ENCODE measurements at regions not wholly inside any gene's neighbourhood (a gene's known extent, or its start where the extent isn't known, plus 50 kb on each side); places are given as distances from the start of the nearest gene placed in this dataset.

DNA sequence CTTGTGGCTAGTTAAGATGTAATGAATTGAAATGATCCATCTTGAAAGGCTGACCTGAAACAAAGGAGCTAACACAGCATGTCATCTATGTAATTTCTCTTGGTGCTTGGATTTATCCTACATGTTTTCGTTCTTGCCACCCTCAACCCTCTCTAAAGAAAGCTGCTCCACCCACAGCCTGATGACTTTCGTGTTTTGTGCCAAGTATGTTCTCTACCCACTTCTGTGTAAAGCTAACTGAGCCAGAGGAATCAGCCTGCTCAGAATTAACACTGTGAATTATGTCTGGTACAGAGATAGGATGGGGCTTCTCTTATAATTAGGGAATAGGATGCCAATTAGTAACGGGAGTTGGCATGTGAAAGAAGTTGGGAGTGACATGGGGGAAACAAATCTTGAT is 67.9 kb upstream of the MLIP start:
- no peaks in the 10 kb centered on the region for H4K20me1 ChIP-seq (ENCODE audit: control insufficient read depth, insufficient read depth, low read depth, low read length)
- no peaks in the 10 kb centered on the region for H3K9me3 ChIP-seq (ENCODE audit: control insufficient read depth, insufficient read depth, low read length)
- no peak overlapping the region for H3K4me3 ChIP-seq (ENCODE audit: low read length)
- no peaks in the 10 kb centered on the region for H3K9me2 ChIP-seq (replicated peaks; ENCODE audit: control insufficient read depth, low read length)
- no peak for TF ChIP-seq EZH2phosphoT487 (IDR thresholded peaks at IDR 0.05; ENCODE audit: borderline replicate concordance, low read length)
- TF ChIP-seq, protein P1, sequence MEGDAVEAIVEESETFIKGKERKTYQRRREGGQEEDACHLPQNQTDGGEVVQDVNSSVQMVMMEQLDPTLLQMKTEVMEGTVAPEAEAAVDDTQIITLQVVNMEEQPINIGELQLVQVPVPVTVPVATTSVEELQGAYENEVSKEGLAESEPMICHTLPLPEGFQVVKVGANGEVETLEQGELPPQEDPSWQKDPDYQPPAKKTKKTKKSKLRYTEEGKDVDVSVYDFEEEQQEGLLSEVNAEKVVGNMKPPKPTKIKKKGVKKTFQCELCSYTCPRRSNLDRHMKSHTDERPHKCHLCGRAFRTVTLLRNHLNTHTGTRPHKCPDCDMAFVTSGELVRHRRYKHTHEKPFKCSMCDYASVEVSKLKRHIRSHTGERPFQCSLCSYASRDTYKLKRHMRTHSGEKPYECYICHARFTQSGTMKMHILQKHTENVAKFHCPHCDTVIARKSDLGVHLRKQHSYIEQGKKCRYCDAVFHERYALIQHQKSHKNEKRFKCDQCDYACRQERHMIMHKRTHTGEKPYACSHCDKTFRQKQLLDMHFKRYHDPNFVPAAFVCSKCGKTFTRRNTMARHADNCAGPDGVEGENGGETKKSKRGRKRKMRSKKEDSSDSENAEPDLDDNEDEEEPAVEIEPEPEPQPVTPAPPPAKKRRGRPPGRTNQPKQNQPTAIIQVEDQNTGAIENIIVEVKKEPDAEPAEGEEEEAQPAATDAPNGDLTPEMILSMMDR (IDR thresholded peaks at IDR 0.05; ENCODE audit: low read depth, low read length, poor library complexity, severe bottlenecking), result no peak
- no peaks in the 10 kb centered on the region for H3K36me3 ChIP-seq (ENCODE audit: control insufficient read depth, low read length)
- no peaks in the 10 kb centered on the region for H3K27me3 ChIP-seq (ENCODE audit: control insufficient read depth, low read length)
- no peaks in the 10 kb centered on the region for H3K79me2 ChIP-seq (ENCODE audit: control insufficient read depth, low read length)
- H3K4me2 ChIP-seq (ENCODE audit: low read length), result no peak overlapping the region
- no peaks in the 10 kb centered on the region for H3K4me1 ChIP-seq (ENCODE audit: control insufficient read depth, low read length)
- H3F3A ChIP-seq (ENCODE audit: control insufficient read depth, insufficient read depth), result no peaks in the 10 kb centered on the region
- H3K27ac ChIP-seq (ENCODE audit: low read depth, low read length), result no peak overlapping the region

DNA sequence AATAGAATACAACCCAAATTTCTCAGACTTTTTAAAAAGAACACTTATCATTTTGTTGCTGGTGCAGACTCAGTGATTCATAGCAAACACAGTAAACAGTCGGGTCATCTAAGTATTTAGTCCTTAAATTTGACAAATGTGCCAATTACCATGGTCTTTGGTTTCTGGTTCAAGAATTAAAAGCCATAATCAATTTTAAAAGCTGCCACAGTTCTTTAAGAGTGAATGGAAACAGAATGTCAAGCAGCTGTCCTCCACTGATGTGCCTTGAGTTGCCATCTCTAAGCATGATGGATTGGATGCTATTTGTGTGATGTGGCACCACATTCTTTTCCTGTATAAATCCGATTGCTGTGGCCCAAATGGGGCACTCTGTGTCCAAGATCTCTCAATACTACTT is 67.2 kb upstream of the MLIP start:
- H3K9me2 ChIP-seq (replicated peaks; ENCODE audit: control insufficient read depth, low read length), result no peaks in the 10 kb centered on the region
- no peaks in the 10 kb centered on the region for H3K36me3 ChIP-seq (ENCODE audit: control insufficient read depth, low read length)
- no peaks in the 10 kb centered on the region for H3K4me1 ChIP-seq (ENCODE audit: control insufficient read depth, low read length)

DNA sequence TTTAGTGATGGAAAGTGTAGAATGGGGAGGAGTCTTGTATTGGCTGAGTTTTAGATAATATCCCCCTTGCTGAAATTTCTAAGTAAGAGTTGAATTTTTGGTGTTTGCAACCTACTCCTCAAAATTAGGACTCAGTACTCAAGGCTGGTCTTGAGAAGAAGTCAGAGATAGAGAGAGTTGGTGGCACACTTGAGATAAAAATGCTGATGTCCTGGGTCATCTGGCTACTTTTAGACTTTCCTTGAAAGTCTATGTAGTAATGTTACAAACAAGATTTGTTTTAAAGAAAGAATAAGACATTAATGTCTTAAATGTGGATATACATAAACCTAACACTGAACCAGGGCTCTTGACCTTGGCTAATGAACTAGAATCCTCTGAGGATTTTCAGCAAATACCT is 62.5 kb upstream of the MLIP start:
- TF ChIP-seq, protein P1 (IDR thresholded peaks at IDR 0.05; ENCODE audit: low read depth, low read length, poor library complexity, severe bottlenecking), result no peak
- H3K4me1 ChIP-seq (ENCODE audit: control insufficient read depth, low read length), result no peaks in the 10 kb centered on the region
- H4K20me1 ChIP-seq (ENCODE audit: control insufficient read depth, insufficient read depth, low read depth, low read length), result no peaks in the 10 kb centered on the region
- H3F3A ChIP-seq (ENCODE audit: control insufficient read depth, insufficient read depth), result no peaks in the 10 kb centered on the region
- H3K27ac ChIP-seq (ENCODE audit: low read depth, low read length), result no peak overlapping the region
- no peak overlapping the region for H3K4me3 ChIP-seq (ENCODE audit: low read length)
- H3K27me3 ChIP-seq (ENCODE audit: control insufficient read depth, low read length), result no peaks in the 10 kb centered on the region
- H3K9me2 ChIP-seq (replicated peaks; ENCODE audit: control insufficient read depth, low read length), result no peaks in the 10 kb centered on the region
- no peak overlapping the region for H3K4me2 ChIP-seq (ENCODE audit: low read length)
- no peaks in the 10 kb centered on the region for H3K36me3 ChIP-seq (ENCODE audit: control insufficient read depth, low read length)
- no peaks in the 10 kb centered on the region for H3K9me3 ChIP-seq (ENCODE audit: control insufficient read depth, insufficient read depth, low read length)
- H3K79me2 ChIP-seq (ENCODE audit: control insufficient read depth, low read length), result no peaks in the 10 kb centered on the region

More for the DNA sequence above, 67.2 kb upstream of the MLIP start:
- Histone ChIP-seq H3K27ac (ENCODE audit: low read depth, low read length) (no peak overlapping the region), H4K20me1 (ENCODE audit: control insufficient read depth, insufficient read depth, low read depth, low read length) (no peaks in the 10 kb centered on the region), H3K9me3 (ENCODE audit: control insufficient read depth, insufficient read depth, low read length) (no peaks in the 10 kb centered on the region), H3K27me3 (ENCODE audit: control insufficient read depth, low read length) (no peaks in the 10 kb centered on the region), H3K4me2 (ENCODE audit: low read length) (no peak overlapping the region), H3F3A (ENCODE audit: control insufficient read depth, insufficient read depth) (no peaks in the 10 kb centered on the region), H3K79me2 (ENCODE audit: control insufficient read depth, low read length) (no peaks in the 10 kb centered on the region), H3K4me3 (ENCODE audit: low read length) (no peak overlapping the region)
- TF ChIP-seq, protein P1 (IDR thresholded peaks at IDR 0.05; ENCODE audit: low read depth, low read length, poor library complexity, severe bottlenecking), result no peak
- TF ChIP-seq EZH2phosphoT487 (IDR thresholded peaks at IDR 0.05; ENCODE audit: borderline replicate concordance, low read length), result no peak

DNA sequence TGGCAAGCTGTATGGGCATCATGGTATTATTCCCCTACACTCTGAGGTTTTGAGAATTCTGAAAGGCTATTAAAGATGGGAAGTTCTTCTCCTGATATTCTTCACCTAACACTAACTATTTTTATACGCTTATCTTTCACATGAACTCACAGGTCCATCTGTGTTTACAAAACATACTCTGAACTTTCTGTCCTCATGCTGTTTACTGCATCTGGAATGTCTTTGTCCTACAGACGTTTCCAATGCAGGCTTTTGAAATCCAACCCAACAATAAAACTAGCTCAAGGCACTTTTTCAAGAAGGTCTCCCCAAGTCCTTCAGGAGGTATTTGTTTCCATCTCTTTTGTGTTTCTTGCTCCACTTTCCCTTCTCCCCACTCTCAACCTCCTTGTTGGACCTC is 60.5 kb upstream of the MLIP start:
- no peaks in the 10 kb centered on the region for H3K9me2 ChIP-seq (replicated peaks; ENCODE audit: control insufficient read depth, low read length)
- H3K4me1 ChIP-seq (ENCODE audit: control insufficient read depth, low read length), result no peaks in the 10 kb centered on the region
- no peaks in the 10 kb centered on the region for H3K79me2 ChIP-seq (ENCODE audit: control insufficient read depth, low read length)
- H3K4me3 ChIP-seq (ENCODE audit: low read length), result no peak overlapping the region
- H3F3A ChIP-seq (ENCODE audit: control insufficient read depth, insufficient read depth), result no peaks in the 10 kb centered on the region
- no peak overlapping the region for H3K27ac ChIP-seq (ENCODE audit: low read depth, low read length)
- no peaks in the 10 kb centered on the region for H3K36me3 ChIP-seq (ENCODE audit: control insufficient read depth, low read length)
- TF ChIP-seq, protein P1 (IDR thresholded peaks at IDR 0.05; ENCODE audit: low read depth, low read length, poor library complexity, severe bottlenecking), result no peak
- no peak for TF ChIP-seq EZH2phosphoT487 (IDR thresholded peaks at IDR 0.05; ENCODE audit: borderline replicate concordance, low read length)
- H3K9me3 ChIP-seq (ENCODE audit: control insufficient read depth, insufficient read depth, low read length), result no peaks in the 10 kb centered on the region
- no peak overlapping the region for H3K4me2 ChIP-seq (ENCODE audit: low read length)
- H3K27me3 ChIP-seq (ENCODE audit: control insufficient read depth, low read length), result no peaks in the 10 kb centered on the region
- H4K20me1 ChIP-seq (ENCODE audit: control insufficient read depth, insufficient read depth, low read depth, low read length), result no peaks in the 10 kb centered on the region

All from DOHH2 (cell line).